ENCODE measurements at regions not wholly inside any gene's neighbourhood (a gene's known extent, or its start where the extent isn't known, plus 50 kb on each side); places are given as distances from the start of the nearest gene placed in this dataset.
A peak's percentile ranks its signal among the peaks of the same experiment; 100 is the strongest.

DNA sequence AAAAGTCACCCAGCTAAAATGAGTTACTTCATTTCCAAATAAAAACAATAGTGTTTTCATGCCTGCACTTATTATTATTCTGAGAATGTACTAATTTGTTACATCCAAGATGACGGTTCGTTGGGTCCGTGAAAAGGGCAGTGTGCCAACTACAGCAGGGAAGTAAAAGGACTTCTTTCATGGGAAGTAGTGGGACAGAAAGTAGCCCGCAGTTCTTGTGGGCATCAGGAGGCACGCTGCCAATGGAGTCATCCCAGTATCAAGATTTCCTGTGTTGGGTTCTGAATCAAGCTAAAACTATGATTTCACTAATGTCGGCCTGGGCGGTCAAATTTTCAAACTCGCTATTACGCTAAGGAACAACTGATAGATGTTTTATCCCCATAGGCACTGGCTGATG is 254.5 kb upstream of the SOX2 start:
- no peak for DNase-seq
- H3K9me3 Mint-ChIP-seq, result no peaks in the 10 kb centered on the region

GRCh38 chr3:181455276-181455675 is 256.4 kb upstream of the SOX2 start:
- Mint-ChIP-seq H3K36me3 (ENCODE audit: low read depth) (no peaks in the 10 kb centered on the region), H3K4me1 (peaks cover 10% of the 10 kb centered on the region), H3K4me3 (no peak overlapping the region), H3K27me3 (ENCODE audit: low read depth, poor library complexity) (peaks cover 3% of the 10 kb centered on the region), H3K9me3 (peaks cover 4% of the 10 kb centered on the region), H3K27ac (no peak overlapping the region)
- no peak for DNase-seq
- TF ChIP-seq, protein P1, sequence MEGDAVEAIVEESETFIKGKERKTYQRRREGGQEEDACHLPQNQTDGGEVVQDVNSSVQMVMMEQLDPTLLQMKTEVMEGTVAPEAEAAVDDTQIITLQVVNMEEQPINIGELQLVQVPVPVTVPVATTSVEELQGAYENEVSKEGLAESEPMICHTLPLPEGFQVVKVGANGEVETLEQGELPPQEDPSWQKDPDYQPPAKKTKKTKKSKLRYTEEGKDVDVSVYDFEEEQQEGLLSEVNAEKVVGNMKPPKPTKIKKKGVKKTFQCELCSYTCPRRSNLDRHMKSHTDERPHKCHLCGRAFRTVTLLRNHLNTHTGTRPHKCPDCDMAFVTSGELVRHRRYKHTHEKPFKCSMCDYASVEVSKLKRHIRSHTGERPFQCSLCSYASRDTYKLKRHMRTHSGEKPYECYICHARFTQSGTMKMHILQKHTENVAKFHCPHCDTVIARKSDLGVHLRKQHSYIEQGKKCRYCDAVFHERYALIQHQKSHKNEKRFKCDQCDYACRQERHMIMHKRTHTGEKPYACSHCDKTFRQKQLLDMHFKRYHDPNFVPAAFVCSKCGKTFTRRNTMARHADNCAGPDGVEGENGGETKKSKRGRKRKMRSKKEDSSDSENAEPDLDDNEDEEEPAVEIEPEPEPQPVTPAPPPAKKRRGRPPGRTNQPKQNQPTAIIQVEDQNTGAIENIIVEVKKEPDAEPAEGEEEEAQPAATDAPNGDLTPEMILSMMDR (IDR thresholded peaks at IDR 0.05), result no peak

More for the DNA sequence above, 254.5 kb upstream of the SOX2 start:
- Mint-ChIP-seq H3K4me3 (no peak overlapping the region), H3K4me1 (peaks cover 10% of the 10 kb centered on the region), H3K36me3 (ENCODE audit: low read depth) (no peaks in the 10 kb centered on the region), H3K27me3 (ENCODE audit: low read depth, poor library complexity) (peaks cover 3% of the 10 kb centered on the region), H3K27ac (no peak overlapping the region)
- TF ChIP-seq, protein P1 (IDR thresholded peaks at IDR 0.05), result no peak

DNA sequence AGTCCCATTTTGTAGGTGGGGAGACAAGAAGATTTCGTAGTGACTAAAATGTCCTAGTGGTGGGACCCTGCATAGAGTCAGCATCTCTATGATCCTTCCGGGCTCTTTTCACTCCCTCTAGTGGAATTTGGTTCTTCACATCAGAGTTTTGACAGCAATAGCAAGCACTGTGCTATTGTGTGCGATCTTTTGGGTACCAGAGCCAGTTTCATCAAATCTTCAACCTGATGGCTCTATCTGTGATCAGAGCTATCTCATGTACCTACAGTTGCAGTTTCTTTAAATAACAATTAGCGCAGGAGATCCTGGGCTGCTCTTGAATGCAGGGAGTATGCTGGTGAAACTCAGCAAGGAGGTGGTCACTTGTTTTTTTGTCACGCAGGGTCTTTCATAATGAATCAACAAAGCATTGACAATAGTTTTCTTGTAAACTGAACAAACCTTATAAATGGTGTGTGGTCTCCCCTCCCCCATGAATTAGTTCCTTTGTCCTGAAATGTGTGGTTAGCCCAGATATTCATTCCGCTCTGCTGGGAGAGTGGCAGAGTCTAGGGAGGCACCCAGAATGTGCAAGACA is 257.2 kb upstream of the SOX2 start:
- Mint-ChIP-seq H3K4me3 (no peak overlapping the region), H3K4me1 (peaks cover 10% of the 10 kb centered on the region), H3K27me3 (ENCODE audit: low read depth, poor library complexity) (peaks cover 3% of the 10 kb centered on the region), H3K9me3 (peaks cover 4% of the 10 kb centered on the region), H3K27ac (peak overlapping the region; percentile 16), H3K36me3 (ENCODE audit: low read depth) (no peaks in the 10 kb centered on the region)
- TF ChIP-seq, protein P1 (IDR thresholded peaks at IDR 0.05), result no peak
- no peak for DNase-seq

GRCh38 chr3:181446741-181447140 is 265.0 kb upstream of the SOX2 start:
- Mint-ChIP-seq H3K9me3 (peaks cover 4% of the 10 kb centered on the region), H3K27me3 (ENCODE audit: low read depth, poor library complexity) (no peaks in the 10 kb centered on the region), H3K4me3 (no peak overlapping the region), H3K4me1 (no peaks in the 10 kb centered on the region), H3K36me3 (ENCODE audit: low read depth) (no peaks in the 10 kb centered on the region), H3K27ac (no peak overlapping the region)
- DNase-seq, result no peak
- TF ChIP-seq, protein P1 (IDR thresholded peaks at IDR 0.05), result no peak

DNA sequence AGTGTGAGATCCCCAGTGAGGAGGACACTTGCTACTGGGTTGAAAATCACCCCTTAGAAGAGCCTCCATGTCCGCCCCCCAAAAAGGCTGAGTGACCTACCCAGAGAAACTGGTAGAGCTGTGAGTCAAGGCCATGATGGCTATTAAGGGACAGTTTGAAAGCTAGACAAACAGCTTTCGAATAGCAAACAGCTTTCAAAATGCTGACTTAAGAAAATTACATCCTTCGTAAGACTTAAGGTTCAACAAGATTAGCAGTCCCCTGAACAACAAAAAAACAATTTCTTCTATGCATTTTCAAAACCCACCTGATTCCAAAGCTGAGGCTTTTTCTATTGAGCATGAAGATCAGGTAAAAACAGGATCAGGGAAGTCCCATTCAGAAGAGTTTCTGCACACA is 269.7 kb upstream of the SOX2 start:
- Mint-ChIP-seq H3K27ac (no peak overlapping the region), H3K4me1 (no peaks in the 10 kb centered on the region), H3K9me3 (no peaks in the 10 kb centered on the region), H3K27me3 (ENCODE audit: low read depth, poor library complexity) (peaks cover 2% of the 10 kb centered on the region), H3K4me3 (no peak overlapping the region), H3K36me3 (ENCODE audit: low read depth) (no peaks in the 10 kb centered on the region)
- TF ChIP-seq, protein P1 (IDR thresholded peaks at IDR 0.05), result no peak
- DNase-seq, result no peak

- H3K36me3 Mint-ChIP-seq (ENCODE audit: low read depth), result no peaks in the 10 kb centered on the region
- no peaks in the 10 kb centered on the region for H3K27me3 Mint-ChIP-seq (ENCODE audit: low read depth, poor library complexity)
- DNase-seq, result no peak
- H3K27ac Mint-ChIP-seq, result no peak overlapping the region
- H3K9me3 Mint-ChIP-seq, result no peaks in the 10 kb centered on the region
- TF ChIP-seq, protein P1 (IDR thresholded peaks at IDR 0.05), result no peak
- no peak overlapping the region for H3K4me3 Mint-ChIP-seq
- H3K4me1 Mint-ChIP-seq, result peaks cover 10% of the 10 kb centered on the region
Observed at GRCh38 chr3:181432992-181433391, 278.7 kb upstream of the SOX2 start.
